H1 (cell line): ENCODE measurements at regions not wholly inside any gene's neighbourhood (a gene's known extent, or its start where the extent isn't known, plus 50 kb on each side); places are given as distances from the start of the nearest gene placed in this dataset.

Experiments used
- BRCA1 ChIP-seq: IDR thresholded peaks from 2 replicates; pipeline ENCODE4 v1.6.1; 2012; ENCODE audit warnings: low read depth, low read length, improper control_type of control experiment
- CHD1 ChIP-seq: IDR thresholded peaks from 2 replicates; pipeline ENCODE4 v1.6.1; 2012; ENCODE audit warnings: low read depth, low read length, improper control_type of control experiment
- TF ChIP-seq, protein P1 (sequence below): IDR thresholded peaks from 2 replicates; pipeline ENCODE4 v1.6.1; 2011; ENCODE audit warnings: low read depth, mild to moderate bottlenecking, low read length; ENCODE audit not compliant: insufficient read depth

DNA sequence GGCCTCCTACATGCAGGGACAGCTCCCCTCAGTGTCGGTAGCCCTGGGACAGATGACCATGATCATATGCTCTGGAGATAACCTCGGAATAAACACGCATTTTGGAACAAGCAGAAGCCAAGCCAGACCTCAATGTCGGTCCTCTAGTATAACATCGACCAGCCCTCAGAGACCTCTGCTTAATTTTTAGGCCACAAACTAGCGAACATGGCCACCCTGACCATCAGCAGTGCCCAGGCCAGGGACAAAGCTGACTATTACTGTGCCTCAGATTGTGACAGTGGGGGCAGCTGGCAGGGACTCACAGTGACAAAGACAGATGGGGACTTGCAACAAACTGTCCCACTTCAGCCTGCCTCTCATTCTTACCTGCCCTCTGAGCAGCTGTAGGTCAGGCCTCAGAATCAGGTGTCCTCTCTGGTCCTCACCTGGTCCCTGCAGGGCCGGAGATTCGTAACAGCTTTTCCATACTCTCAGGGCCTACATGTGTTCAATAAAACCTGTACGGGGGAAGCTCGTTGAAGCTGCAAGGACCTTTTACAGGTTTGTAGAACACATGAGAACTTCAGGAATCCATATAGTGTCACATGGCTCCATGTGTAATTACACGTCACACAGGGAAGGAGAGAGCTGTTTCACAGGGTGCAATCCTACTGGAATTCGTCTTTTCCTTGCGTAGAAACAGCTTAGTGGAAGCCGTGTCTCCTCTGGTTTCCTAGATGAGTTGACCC lies 72.8 kb upstream of the IGLL5 start (continued):
- TF ChIP-seq CHD1 (no peak), BRCA1 (no peak)
- TF ChIP-seq, protein P1, sequence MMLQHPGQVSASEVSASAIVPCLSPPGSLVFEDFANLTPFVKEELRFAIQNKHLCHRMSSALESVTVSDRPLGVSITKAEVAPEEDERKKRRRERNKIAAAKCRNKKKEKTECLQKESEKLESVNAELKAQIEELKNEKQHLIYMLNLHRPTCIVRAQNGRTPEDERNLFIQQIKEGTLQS = no peak
